SK-N-MC (cell line): ENCODE measurements at regions not wholly inside any gene's neighbourhood (a gene's known extent, or its start where the extent isn't known, plus 50 kb on each side); places are given as distances from the start of the nearest gene placed in this dataset.

Experiments
- EZH2 ChIP-seq: fragments of 200-600 bp; sonication (generic); IDR thresholded peaks from one replicate; pipeline ENCODE4 v1.6.1; 2017; ENCODE audit warnings: antibody characterized with exemption
- FOXP2 ChIP-seq: optimal IDR thresholded peaks from 2 replicates; pipeline ENCODE3; 2011; ENCODE audit warnings: mild to moderate bottlenecking, moderate library complexity; ENCODE audit not compliant: insufficient read depth; ENCODE audit errors: extremely low read length, control extremely low read depth
- POLR2AphosphoS5 ChIP-seq: IDR thresholded peaks from 2 replicates; pipeline ENCODE4 v1.6.1; 2012; ENCODE audit warnings: mild to moderate bottlenecking, low read depth, low read length, borderline replicate concordance

DNA sequence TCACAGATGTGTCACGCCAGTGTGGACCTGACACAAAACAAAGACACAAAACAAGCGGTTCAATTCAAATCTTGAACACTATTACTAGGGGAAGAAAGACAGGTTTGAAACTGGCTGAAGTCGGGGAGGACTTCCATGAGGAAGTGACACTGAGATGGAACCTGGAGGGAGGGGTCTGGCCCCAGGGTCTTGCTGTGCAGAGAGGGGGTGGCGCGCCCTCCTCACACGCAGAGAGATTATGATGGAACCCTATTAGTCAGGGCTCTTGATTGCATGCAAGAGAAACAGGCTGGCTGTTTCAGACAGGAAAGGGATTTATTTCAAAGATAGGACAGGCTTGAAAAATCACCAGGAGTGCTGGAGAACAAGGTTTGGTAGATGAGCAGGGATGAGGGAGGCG, 363.6 kb upstream of the HS6ST1 start:
- TF ChIP-seq EZH2 (no peak), POLR2AphosphoS5 (no peak), FOXP2 (no peak)
